Activated CD8-positive, alpha-beta memory T cell treated with anti-CD3 and anti-CD28 coated beads, Interleukin-2, amount 50 U/mL, for 48 hours (primary cell): ENCODE measurements at regions not wholly inside any gene's neighbourhood (a gene's known extent, or its start where the extent isn't known, plus 50 kb on each side); places are given as distances from the start of the nearest gene placed in this dataset.
"Not testable (repeated sequence)": the region's sequence is repeated elsewhere in the genome, so short reads cannot be mapped to it uniquely, and the experiment has no call there.

ENCODE experiments used
- DNase-seq: peaks from one replicate; pipeline ENCODE4 v3.0.0-alpha.2; 2020

DNA sequence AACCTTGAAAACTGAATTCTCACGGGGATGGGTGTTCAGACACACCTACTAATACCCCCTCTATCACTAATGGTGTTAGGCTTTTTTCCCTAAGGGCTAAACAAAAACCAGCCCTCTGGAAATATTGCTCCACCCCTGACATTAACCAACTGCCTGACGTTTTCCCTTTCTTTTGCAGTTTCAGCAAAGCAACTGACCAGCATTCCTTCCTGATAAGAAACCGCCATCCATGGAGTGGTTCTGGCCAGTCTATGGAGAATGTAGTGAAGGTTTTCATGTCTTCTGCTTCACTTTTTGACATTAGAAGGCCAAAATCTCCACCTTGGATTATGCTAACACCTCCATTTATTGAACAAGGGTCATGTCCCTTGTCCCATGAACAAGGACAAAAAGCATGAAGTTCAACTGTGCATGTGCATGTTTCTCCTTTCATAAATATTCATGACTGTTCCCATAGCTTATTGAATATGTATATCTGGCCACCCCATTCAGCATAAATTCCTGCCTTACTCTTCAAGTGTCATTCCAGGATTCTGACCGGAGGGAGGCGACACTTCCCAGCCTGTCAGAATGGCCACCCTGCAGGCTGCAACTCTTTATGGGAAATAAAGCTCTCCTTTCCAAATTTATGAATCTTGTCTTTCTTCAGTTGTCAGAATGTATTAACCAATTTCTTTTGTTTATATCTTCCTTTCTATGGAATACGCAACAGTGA lies 314.3 kb downstream of the HHIPL2 start:
- no peak for DNase-seq

DNA sequence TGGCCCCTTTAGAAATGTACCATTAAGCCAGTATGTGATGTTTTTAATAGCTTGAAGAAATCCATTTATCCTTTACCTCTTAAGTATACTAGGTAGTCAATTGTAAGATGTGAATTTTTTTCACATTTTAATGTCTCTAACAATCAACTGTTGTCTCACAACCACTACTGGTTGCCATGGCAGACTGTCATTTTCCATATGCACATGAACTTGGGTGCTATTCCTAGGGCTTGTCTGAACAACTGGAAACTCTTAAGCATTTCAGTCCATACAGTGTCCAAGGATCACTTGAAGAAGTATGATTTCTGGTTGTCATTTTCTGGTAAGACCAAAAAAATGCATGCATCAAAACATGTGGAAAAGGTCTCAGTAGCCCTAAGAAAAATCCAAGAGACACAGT lies 315.1 kb downstream of the HHIPL2 start:
- no peak for DNase-seq

DNA sequence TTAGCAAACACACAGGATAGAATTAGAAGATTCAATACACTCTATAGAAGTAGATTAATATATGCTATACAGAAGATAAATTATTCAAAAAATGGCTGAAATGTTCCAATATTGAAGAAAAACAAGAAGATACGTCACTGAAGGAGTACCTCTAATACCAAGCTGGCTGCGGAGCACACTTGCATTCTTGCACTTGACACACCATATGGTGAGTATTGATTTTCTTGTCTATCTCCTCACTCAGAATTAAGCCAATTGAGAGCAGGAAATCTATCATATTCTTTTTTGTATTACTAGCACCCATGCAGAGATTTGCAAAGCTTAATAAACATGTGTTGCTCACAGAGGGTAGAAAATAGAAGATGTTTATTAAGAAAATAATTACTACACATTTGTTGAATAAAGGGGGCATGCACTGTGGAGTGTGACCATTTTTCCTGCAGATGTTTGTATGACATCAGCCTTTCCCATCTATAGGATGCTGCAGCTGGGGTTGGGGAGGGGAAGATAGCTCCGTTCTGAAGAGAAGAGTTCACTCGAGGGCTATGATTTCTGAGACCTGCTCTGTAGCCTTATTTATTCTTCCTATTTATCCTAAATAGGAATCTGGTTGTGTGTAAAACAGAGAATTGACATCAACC lies 318.1 kb downstream of the HHIPL2 start:
- no peak for DNase-seq

DNA sequence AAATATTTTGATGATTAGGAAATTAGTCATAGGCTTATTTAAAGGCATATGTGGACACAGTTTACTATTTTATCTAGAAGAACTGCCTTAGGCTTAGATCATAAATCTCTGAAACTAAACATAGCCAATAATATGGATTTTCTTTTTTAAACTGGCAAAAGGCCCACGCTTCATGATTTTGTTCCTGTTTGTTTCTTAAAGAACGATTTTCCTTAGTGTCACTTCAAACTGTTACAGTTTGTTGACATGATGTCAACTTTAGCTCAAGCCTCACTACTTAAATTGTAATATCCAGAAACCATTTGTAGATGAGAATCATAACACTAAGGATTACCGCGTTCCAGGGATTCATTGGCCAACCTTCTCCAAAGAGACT lies 322.6 kb downstream of the HHIPL2 start:
- DNase-seq, result no peak

DNA sequence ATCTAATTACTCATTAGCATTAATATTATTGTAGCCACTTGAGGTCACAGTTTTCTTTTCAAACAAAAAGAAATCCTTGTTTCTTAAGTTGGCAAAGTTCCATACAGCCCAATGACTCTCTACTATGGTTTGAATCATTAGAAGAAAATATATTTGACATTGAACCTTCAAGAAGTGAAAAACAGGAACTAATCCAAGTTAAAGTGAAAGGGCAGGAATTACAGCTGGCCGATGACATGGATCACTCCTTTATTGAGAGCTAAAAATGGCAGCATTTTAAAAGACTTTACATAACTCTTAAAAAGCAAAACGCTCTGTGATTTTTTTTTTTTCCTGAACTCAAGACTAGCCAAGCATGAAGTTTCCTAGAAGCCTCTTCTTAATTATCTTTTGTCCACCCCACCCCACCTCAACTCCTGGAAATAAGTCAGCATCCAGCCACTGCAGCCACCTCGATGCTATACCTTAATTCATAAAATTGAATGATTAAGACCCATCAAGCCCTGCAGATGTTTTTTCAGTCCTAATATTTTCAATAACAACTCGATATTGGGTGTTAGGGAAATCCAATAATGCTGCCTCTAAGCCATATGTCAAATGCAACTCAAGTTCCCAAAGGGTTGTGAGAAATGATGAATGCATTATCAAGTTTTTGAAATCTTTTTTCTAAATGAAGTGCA lies 323.1 kb downstream of the HHIPL2 start:
- no peak for DNase-seq

DNA sequence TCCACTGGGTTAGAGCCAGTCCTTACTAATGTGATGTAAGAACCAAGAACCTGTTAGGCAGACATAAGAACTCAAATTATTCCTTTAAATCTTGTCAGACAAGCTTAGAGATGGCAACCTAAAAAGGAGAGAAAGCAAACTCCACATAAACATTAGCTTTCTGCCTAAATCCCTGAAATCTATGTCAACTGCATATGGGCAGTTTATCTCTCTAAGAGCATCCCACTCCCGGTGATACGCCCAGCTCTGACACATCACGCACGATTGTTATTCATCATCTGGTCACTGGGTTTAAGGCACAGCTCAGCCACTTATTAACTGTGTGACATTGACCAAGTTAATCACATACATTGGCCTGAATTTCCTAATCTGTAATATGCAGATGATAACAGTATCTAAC lies 323.7 kb downstream of the HHIPL2 start:
- DNase-seq, result no peak

DNA sequence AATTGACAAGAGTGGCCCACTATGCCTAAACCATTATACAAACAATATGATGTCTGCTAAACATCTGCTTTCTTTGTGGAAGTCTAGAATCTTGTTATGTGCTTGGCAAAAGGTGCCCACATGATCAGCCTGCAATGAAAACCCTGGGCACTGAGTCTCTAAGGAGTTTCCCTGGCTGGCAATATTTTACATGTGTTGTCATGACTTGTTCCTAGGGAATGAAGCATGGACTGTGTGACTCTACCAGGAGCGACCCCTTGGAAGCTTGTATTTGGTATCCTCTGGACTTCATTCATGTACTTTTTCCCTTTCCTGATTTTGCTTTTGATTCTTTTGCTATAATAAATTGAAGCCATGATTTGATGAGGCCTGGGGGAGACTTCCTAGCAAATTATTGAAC lies 324.9 kb downstream of the HHIPL2 start:
- DNase-seq, result no peak

DNA sequence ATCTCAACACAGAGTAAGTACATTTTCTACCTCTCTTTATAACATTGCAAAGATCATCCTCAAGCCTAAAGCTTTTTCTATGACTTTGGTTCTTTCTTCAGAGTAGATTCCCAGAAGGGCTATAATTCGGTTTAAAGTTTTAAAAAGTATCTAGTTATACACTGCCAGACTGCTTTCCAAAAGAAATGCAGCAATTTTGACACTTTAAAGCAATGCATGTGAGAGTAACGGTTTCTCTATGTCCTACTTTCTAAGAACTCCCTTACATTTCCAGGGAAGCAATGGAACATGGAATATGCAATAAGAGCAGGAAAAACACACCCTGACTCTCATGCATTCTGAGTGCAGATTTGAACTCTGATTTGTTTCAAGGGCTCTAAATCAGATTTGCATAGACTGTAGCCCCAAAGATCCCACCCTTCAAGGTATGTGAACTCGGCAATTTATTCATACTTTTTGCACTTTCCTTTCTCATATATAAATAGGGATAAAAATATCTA lies 331.6 kb downstream of the HHIPL2 start:
- no peak for DNase-seq

DNA sequence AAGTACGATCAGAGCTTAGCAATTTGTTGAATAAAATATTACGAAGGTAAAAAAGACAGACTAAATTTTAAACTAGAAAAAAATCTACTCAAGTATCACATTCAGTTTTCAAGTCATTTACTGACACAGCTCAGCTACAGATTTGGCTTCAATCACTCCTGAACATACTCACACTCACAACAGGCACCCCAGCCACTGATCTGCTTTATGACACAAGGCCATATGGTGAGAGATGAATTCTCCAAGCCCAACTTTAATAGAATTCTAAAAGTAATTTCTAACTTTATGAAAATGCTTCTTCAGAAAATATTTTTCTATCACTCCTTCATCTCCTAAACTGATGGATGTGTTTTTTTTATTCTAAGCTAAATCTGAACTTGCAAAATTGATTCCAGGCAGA lies 337.1 kb downstream of the HHIPL2 start:
- DNase-seq, result no peak

DNA sequence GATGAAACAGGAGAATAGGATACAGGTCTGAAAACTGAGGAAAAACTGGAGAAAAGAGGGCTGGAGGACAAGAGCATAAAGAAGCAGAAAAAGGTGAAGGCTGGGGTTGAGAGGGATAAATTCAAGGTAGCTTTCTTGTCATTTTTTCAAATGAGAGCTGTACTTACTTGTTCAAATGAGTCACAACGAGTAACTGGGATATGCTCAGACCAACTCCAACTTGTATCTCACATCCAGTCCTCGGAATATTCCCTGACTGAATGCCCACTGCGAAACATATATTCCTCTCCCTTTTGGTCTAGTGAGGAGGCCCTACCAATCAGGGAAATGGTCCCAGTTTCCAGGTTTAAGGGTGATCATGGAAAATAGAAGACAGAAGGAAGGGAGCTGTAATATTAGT lies 343.4 kb downstream of the HHIPL2 start:
- DNase-seq, result no peak

DNA sequence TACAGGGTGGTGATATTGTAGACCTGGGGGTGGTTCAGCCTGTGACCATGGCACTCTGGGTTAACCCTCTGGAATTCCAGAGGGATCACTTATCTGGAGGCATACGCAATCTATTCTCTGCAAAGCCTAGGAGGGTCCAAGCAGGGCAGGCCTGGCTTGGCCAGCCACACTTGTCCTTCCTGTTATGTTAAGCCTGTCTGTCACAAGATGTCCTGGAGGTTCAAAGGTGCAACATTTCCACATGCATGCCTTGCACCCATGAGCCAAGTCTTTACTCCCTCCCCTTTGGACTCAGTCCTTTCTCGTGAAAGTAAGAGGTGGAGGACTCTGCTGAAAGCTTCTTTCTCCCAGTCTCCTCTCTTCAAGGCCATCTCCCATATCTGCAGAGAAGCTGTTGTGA lies 345.1 kb downstream of the HHIPL2 start:
- no peak for DNase-seq

DNA sequence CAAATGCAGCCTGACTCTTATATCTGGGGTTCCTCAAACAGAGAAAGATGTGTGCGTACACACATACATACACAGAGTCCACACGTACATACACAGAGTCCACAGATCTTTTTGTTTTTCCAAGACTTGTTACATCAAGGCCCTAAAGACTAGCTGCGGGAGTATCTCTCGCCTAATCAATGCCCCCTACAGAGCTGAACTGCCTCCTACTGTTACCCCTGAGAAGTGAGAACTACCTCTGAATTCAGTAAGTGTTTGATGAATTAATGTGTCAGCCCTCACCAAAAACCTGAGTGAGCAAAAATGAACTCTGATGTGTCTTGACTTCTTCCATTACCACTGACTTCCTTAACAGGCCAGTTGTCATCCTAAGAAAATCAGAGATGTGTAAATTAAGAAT lies 351.2 kb downstream of the HHIPL2 start:
- no peak for DNase-seq

DNA sequence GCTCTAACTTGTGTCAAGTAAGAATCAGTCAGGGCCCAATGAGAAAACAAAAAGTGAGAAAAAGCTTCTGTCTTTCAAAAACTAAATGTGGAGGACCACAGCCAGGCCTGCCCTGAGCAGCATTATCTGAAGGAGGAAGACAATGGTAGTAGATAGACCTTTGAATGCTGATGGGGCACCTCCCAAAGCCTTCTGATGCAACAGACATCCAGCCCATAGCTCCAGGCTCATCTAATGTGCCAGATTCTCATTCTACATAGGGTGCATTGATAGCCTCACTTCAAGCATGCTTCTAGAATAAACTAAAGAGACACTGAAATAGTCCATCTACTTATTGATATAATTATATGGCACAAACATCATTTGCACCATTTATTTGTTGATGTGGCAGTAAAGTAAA lies 351.6 kb downstream of the HHIPL2 start:
- DNase-seq, result no peak

DNA sequence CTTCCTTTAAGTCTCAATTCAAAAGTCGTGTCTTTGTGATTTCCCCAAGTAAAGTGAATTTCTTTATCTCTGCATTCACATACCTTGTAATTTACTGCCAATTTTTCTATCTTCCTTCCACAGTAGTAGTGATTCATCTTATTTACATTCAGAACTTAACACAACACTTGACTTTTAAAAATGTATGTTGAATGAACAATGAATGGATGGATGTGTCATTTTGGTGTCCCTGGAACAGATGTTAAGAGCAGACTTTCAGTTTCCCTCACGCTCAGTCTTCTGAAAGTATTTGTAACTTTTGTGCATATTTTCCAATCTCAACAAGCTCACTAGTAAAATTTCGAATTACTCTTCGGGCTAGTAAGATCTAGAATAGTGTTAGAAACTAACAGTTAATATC lies 352.0 kb downstream of the HHIPL2 start:
- no peak for DNase-seq

DNA sequence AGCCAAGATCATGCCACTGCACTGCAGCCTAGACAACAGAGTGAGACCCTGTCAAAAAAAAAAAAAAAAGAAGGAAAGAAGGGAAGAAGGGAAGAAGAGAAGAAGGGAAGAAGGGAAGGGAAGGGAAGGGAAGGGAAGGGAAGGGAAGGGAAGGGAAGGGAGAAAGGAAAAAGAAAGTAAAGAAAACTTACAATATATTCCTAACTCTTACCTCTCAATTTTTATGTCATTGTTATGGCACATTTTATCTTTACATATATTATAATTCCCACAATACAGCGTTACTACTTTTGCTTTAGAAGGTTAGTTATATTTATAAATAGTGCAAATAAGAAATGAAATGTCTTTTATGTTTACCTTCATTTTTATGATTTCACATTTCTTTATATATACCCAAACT lies 358.7 kb downstream of the HHIPL2 start:
- no peak for DNase-seq

DNA sequence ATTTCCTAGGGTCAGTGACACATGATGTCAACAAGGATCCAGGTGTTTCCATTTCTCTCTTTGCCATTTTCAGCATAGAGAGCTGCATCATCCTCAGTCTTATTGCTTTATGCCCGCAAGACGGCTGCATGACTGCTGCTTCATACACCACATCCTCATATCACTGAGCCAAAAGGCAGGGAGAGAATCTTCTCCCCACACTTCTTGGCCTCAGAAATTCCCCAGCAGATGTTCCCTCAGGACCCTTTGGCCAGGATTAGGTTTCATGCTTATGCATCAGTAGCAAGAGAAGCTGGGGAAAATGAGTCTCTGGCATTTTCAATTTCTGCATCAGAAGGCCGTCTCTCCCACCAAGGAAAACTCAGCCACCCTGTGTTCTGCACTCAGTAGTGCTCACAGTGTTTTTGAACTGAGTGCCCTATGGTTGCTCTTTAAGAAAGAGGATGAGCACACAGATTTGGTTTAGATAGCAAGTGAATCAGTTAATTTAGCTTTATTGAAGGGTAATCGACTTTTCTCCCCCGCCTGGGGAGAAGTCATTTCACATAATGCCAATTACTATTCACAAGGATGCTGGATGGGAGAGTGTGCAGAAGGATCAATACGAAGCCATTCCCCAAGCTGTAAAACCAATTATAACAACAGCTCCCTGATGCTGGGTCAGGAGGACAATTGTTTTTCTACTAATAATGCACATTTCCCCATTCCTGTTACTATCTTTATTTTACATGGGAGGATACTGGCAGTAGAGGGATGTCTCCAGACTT lies 360.2 kb downstream of the HHIPL2 start:
- DNase-seq, result no peak

DNA sequence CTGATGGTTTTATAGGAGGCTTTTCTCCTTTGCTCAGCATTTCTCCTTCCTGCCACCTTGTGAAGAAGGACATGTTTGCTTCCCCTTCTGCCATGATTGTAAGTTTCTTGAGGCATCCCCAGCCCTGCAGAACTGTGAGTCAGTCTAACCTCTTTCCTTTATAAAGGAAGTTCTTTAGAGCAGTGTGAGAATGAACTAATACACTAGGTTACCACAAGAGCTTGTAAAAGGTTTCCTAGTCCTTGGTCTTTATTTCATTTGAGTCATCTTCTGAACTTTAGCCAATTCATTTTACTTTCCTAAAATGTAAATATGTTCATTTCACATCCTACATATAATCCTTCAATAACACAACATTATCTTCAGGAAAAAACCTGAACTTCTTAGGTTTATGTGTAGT lies 365.3 kb downstream of the HHIPL2 start:
- no peak for DNase-seq

DNA sequence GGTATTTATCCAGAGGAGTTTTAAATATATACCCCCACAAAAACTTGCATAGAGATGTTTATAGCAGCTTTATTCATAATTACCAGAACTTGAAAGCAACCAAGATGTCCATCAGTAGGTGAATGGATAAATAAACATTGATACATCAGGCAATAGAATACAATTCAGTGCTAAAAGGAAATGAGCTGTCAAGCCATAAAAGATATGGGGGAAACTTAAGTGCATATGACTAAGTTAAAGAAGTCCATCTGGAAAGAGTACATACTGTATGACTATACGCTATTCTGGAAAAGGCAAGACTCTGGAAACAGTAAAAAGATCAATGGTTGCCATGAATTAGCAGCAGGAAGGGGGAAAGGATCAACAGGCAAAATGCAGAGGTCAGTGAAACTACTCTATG lies 366.7 kb downstream of the HHIPL2 start:
- no peak for DNase-seq

DNA sequence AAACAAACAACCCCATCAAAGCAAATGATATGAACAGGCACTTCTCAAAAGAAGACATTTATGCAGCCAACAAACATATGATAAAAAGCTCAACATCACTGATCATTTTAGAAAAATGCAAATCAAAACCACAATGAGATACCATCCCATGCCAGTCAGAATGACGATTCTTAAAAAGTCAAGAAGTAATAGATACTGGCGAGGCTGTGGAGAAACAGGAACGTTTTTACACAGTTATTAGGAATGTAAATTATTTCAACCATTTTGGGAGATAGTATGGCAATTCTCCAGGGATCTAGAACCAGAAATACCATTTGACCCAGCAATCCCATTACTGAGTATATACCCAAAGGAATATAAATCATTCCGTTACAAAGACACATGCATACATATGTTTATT lies 370.4 kb downstream of the HHIPL2 start:
- DNase-seq, result not testable (repeated sequence)

DNA sequence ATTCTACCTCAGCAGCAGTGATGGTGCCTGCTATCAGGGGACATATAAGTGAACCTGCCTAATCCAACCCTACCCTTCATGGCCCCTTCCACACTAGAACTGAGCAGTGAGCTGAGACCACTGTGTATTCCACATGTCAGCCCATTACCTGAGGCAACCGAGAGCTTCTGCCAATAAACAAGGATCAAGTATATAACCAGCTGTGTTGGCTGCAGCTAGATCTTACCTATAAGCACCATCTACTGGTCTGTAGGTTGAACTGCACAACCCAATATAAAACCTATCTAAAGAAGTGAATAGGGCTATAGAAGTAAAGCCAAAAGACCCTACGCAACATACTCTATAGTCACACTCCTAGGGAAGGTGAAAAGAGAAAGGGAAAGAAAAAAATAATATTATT lies 376.9 kb downstream of the HHIPL2 start:
- DNase-seq, result no peak

DNA sequence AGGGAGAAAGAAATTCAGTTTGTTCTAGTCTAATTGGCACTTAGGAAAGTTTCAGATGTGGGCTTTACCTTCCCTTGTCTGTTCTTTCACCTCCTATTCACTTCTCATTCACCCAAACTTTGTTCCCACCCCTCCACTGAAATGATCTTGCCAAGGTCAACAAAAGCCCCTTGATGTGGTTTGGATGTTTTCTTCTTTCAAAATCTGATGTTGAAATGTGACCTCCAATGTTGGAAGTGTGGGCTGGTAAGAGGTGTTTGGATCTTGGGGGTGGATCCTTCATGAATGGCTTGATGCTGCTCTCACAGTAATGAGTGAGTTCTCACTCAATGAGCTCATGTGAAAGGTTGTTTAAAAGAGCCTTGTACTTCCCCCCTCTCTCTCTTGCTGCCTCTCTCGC lies 379.3 kb downstream of the HHIPL2 start:
- DNase-seq, result no peak

DNA sequence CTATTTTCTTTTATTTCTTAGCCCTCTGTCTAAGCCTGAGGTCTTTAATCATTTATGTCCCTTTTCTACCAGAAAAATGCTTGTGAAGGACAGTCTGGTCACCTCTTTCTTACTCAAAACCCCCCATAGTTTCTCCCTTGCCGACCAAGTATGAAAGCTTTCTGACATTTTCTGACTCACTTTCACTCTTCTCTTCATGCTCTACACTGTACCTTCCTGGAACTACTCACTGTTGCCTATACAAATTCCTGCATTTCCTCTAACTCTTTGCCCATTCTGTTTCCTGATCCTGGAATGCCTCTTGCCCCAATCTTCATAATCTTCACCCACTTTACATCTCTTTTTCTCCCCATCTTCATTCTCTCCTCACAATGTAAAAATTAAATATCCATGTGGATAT lies 380.0 kb downstream of the HHIPL2 start:
- no peak for DNase-seq

DNA sequence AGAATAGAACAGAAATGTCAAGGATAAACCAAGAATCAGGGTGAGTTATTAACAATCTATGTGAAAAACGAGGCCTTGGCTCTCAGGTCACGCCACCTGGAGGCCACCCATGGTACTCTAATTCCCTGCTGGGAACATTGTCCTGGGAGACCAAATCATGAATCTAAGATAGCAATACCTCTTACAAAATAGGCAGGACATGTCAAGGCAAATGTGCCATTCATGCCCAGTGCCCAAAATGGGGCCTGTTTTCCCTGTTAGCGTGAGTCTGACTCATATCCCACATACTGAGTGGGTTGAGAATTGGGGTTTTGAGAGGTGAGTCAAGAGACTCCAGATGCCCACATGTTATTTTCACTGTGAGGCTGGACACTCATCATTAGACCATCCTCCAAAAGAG lies 380.8 kb downstream of the HHIPL2 start:
- no peak for DNase-seq

DNA sequence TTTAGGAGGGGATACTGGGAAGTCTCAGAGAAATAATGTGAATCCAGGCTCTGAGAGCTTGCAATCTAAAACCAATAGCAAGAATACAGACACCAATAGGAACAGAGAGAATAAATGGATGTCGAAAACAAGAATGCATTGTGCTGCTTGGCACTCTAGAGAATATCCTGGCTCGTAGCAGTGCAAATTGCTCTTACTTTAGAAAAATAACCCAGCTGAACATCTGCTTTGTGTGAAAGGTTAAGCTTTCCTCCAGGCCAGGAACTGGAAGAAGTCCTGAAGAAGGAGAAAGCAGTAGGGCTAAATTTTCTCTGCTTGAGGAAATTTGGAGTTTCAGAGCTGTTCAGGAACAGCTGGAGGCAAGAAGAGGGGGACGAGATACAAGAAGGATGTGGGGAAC lies 382.3 kb downstream of the HHIPL2 start:
- no peak for DNase-seq
